Midbrain (tissue), 1 donor: ENCODE measurements at regions not wholly inside any gene's neighbourhood (a gene's known extent, or its start where the extent isn't known, plus 50 kb on each side); places are given as distances from the start of the nearest gene placed in this dataset.

Source experiments
- DNase-seq: peaks from one replicate; lab custom pipeline; 2025; lab: John Stamatoyannopoulos, UW

DNA sequence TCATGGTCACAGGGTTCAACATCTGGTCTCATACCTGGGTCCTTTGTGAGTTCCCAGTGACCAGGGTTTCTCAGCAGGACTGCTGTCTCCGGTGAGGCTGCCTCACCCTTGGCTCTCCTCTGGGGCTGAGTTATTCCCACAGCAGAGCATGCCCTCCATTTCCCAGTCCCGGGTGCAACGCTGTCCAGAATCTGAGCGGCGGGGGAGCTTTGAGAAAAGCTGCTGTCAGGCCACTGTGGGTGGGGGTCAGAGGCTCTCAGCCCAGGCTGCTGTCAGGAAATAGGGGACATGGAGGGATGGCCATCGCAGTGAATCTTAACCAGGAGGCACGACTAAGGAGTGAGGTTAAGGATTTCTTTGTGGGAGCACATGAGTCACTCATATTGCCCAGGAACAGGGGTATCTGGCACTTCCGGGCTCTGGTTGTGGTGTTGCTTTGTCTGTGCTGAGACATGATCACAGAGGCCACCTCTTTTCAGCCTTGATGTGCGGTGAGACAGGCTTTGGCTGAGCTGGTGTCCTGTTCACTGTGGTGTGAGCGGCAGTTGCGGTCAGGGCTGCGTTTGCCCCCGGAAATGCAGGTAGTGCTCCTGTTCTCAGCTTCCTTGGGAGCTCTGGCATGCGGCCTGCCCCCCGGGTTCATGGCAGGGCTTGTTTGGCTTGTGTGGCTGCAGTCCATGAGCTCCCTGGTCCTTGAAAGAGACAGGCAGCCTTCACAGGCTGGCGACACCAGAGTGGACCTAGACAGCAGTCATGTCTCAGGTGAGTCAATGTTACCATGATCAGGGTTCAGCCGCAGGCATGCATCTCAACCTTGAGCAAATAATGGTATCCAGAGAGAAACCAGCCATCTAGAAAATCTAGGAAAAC is 310.7 kb upstream of the MYT1L start:
- DNase-seq: no peak

DNA sequence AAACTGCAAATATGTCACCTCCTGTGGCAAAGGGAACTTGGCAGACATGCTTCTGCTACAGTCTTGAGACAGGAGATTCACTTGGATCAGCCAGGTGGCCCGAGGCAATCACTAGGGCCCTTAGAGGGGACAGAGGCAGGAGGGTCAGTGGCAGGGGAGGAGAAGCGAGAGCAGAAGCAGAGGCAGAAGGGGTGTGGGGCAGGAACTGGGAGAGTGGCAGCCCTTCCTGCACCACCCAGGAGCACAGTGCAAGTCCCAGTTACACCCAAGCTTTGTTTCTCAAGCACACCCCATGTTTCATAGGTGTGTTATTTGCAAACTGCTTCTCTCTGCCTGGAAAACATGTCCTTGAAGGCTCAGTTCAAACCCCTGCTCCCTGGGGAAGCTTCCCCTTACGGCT is 309.7 kb upstream of the MYT1L start:
- DNase-seq: no peak

DNA sequence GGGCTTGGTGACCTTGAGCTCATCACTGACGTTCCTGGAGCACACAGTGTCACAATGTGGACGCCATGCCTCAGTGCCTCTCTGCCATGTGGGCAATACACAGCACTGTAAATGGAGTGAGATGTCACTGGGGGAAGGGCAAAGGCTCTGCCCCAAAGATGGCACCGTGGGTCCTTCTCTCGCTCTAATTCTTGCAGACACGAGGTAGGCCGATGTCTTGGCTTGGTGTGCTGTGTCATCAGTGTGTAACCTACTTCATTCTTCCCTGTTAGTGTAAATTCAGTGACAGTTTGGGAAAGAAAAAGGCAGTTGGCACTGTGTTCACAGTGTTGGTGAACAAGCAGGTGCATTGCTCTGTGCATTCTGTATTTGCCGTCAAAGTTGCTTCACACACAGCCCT is 309.3 kb upstream of the MYT1L start:
- no peak for DNase-seq

DNA sequence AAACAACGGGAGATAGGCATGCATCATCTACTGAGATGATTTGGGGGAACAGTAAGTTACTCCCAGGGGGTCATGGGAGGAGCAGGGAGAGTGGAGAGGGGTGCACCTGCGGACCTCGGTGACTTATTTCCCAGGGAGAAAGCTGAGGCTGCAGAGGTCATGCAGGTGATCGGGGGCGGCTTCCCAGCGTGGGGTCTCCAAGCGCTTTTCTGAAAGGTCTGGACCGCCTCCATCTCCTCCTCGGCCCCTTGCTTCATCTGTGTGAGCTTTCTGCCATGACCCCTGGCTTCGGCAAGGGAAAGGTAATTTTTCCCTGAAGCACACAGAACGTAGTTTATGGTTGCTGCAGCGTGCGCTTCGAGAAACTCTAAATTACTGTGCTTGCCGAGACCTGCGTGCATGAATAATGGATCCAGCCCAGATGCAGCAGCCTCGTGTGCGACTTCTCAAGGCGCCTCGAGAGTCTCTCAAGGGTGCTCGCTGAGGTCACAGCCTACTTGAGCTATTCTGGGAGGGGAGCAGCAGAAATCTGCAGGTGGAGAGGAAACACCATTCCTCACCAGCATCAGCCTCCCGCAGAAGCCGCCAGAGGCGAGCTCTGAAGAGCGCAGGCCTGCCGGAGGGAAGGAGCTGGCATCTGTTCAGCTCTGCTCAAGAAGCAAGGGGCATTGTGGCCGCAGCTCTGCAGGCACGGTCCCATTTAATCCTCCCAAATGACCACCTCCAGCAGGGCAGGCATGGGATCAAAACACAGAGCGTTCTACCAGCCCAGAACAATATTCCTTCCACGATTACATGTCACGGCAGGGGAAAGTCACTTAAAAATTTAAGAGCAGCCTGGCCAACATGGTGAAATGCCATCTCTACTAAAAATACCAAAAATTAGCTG is 308.4 kb upstream of the MYT1L start:
- DNase-seq: no peak

DNA sequence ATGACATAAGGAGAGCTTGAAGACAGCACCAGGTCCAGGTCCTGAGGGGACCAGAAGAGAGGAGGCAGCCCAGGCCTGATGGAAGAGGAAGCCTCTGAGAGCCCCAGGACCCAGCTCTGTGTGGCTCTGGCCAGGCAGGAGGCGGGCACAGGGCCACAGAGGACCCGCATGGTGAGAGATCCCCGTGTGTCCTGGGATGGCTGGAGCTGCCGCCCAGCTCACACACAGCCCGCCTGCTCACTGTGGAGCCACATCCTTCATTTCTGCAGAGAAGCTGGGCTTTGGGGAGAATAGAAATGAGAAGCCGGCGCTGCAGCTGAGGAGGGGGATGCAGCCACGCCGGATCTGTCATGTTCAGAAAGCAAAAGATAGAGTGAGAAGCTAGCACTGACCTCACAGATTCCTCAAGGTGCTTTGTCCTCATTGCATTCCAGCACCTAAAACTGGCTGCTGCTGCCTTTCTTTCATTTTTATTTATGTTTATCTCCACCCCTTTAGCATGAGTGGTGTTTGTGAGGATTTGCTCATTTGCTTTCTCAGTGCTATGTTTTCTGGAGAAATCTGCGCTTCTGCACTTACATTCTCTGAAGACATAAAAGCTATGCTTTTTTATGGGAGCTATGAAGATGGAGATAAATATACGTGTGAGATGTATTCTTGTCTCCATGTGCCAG is 307.6 kb upstream of the MYT1L start:
- no peak for DNase-seq

DNA sequence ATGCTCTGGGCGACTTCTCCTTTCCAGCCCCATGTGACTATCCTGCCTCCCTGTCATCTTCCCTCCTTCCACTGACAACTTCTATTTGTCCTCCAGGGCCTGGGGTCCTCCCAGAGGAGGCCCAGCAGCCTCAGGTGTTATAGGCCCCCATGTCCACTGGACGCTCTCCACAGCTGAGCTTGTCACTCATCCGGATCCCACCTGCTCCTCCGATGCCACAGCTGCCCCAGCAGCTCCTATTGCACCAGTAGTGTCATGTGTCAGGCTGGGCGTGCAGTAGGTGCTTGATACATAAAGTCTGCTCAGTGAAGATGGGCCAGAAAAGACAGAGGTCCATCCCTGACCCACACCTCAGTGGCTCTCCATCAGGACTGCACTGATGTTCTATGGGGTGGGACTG is 305.7 kb upstream of the MYT1L start:
- no peak for DNase-seq

DNA sequence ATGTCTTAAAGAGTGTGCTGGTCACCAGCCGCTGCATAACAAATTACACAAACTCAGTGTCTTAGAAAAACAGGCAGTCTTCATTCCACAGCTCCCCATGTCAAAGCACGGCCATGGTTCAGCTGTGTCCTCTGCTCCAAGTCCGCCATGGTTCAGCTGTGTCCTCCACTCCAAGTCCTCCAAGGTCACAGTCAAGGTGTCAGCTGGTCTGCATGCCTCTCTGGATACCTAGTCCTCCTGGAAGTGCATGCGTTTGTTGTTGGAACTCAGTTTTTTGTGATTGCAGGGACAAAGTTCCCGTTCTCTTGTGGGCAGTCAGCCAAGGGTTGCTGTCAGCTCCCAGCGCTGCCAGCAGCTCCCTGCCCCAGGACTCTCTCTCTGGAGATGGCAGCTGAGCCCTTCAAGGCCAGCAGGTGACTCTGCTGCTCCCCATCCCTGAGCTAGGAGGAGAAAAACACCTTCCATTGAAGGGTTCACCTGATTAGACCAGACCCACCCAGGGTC is 304.0 kb upstream of the MYT1L start:
- DNase-seq: no peak

DNA sequence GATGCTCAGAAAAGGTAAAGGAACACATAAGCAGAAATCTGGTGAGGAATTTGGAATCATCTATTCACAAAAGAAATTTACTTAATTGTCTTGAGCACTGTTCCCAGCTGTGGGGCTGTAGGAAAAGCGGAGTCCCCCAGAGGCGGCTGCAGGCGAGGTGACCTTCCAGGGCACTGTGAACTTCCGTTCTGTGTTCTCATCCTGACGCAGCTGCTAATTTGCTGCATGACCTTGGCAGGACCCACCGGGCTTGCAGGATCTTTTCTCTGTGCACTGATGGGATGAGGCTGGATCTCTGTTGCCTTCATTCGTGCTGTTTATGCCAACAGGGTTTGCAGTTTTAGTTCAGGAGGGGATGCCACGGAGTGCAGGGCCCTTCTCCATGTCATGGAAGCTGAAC is 301.9 kb upstream of the MYT1L start:
- no peak for DNase-seq

DNA sequence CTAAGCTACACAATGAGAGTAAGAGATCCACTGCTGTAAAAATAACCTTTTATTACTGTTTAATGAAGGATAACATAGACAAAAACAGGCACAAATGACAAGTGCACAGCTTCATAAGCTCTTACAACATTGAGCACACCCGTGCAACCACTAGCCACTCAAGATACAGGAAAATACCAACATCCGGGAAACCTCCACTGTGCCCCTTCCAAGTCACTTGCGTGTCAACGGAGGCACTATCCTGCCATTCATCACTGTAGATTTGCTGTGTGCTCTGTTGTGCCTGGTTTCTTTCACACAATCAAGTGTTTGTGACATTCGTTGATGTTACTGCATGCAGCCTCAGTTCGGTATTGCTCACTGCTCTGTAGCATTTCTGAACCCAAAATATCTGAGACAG is 292.9 kb upstream of the MYT1L start:
- peak; percentile 3 for DNase-seq

DNA sequence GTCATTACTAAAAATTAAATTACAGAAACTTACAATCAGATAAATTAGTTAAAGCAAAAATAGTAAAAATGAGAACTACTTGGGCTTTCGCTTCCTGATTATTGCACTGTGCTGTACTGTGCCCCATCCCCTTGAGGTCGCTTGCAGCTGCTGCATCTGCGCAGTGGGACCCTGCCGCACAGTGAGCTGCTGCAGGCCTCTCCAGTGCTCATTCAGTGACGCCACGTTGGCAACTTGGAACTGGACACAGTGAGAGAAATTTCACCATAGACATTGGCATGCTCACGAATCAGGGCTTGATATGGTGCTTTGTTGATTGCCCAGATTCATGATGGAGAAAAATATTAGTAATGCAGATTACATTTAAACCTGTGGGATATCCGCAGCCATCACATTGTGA is 290.8 kb upstream of the MYT1L start:
- DNase-seq: no peak

DNA sequence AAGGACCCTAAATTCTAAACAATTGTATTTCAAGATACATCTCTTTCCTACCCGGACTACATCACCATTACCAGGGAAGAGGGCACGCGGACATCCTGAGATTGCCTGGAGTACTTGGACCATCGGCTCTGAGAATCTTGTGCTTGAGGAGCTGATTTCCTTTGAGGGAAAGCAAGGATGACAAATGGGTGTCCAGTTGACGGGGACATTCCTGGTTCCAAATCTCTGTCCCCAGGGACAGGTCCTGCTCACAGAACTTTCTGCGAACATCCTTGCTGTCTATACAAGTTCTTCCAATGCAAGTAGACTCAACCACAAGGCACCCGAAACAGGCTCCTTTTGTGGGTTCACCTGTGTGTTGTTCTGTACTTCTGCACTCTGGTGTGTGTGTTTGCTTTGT is 289.5 kb upstream of the MYT1L start:
- DNase-seq: no peak

DNA sequence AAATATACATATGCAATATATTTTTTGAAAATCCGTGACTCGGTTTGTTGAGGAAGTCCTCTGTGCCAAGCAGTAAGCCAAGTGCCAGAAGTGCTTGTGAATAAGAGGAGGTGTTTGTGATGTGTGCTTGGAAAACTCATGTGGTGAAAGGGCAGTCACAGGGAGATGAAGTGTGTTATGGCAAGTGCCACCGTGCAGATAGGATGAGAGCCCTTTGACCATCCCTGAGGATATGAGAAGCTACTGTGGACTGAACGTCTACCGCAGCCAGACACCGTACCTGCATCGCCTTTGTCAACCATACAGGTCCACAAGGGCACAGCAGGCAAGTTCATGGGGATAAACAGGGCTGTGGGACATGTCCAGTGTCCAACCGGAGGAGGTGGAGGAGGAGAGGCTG is 288.9 kb upstream of the MYT1L start:
- DNase-seq: no peak

DNA sequence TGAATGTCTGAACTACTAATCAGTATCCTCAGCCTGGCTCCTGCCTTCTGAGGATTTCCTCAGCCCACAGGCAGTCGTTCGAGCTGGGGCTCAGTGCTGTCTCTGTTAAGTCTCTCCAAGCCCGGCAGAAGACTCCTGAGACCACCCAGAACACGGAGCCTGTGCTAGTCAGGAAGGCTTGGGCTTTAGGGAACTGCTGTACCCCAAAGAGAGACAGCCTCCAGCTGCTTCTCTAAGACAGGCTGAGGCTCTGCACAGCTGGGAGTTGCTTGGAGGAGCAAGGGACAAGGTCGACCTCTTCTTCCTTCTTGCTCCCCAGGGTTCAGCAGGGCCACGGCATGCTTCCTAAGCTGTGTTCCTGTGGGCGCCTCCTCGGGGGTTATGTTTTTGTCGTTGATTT is 283.4 kb upstream of the MYT1L start:
- no peak for DNase-seq

DNA sequence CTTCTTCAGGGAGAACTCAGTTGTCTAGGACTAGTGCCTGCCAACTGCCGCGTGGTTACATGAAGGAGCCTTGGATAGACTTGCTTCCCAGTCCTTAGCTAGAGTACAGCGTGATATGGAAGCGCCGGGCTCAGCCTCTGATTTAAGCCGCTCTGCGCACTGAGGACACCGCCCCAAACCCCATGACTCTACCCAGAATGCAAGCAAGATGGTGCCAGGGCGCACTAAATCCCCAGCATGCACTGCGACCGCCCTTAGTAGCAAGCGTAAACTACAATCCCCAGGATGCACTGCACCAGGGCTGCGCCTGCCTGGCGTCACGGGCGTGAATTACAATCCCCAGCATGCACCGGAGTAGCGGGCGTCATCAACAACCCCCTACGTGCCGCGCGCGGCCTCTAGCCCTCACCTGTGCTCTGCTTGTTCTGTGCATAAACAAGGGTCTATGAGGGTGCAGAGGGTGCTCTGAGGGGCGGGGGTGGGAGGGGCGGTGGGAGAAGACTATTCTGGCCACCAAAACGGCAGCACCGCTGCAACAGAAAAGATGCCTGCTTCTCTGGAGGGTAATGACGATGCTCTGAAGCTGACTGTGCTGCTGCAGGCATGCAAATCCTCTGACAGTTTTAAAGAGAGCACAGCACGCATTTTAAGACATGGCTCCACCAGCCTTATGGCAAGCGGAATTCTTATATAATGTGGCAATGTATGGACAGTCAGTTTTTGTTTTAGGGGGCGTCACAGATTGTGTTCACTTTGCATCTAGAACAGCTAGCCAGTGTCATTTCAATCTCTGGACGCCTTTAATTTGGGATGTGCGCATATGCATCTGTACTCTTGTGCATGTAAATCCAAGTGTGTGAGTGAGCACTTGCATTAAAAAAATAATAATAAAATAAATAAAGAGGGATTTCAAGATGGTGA is 282.5 kb upstream of the MYT1L start:
- DNase-seq: peak; percentile 95

DNA sequence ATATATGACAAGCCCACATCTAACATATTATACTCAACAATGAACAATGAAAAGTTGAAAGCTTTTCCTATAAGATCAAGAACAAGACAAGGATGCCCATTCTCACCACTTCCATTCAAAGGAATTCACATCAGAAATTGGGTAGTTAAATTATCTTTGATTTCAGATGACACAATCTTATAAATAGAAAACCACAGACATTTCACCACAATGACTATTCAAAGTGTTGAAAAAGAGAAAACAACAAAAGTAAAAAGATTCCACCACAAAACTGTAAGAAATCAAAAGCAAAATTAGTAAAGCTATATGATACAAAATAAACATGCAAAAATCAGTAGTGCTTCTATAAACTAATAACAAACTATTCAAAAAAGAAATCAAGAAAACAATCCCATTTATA is 279.7 kb upstream of the MYT1L start:
- no peak for DNase-seq

DNA sequence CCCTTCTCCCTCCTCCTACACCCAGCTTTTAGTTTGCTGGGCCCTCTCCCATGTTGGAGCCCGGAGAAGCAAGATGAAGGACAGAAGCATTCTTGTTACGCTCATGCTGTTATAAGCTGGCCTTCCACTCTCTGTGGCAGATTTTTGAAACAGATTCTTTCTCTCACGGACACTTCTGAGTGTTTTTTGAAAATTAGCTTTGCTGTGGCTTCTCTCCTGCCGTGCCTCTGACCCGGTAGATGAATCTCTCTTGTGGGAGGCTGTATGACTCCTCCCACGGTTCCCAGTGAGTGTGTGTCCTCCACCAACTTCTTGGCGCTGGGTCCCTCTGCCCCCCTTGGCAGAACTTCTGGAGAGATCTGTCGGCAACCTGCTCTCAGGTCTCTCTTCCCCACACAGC is 269.3 kb upstream of the MYT1L start:
- DNase-seq: no peak

DNA sequence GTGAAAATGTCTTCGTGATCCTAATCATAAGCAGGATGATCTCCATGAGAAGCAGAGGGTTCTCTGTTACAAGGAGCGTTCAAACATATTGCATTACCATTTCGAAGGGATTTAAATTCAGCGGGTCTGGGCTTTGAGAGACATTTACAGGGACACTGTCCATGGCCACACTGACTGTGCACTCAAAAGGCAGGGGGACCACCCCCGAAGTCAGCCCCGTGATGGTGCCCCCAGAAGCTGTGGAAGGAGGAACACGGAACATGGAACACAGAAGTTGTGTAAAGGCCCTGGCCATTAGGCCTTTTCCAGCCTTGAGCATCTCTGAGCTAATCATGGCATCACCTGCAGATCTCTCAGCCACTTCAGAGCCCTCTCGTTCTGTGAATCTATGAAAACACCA is 268.4 kb upstream of the MYT1L start:
- no peak for DNase-seq

DNA sequence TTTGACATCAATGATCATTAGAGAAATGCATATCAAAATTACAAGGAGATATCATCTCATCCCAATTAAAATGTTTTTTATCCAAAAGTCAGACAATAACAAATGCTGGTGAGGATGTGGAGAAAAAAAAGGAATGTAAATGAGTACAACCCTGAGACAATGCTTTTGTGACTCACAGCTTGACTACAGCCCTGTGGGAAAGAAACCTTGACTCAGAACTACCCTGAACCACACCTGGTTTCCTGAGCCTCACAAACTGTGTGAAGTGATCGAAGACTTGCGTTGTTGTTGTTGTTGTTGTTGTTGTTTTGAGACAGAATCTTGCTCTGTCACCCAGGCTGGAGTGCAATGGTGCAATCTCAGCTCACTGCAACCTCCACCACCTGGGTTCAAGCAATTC is 266.6 kb upstream of the MYT1L start:
- no peak for DNase-seq

DNA sequence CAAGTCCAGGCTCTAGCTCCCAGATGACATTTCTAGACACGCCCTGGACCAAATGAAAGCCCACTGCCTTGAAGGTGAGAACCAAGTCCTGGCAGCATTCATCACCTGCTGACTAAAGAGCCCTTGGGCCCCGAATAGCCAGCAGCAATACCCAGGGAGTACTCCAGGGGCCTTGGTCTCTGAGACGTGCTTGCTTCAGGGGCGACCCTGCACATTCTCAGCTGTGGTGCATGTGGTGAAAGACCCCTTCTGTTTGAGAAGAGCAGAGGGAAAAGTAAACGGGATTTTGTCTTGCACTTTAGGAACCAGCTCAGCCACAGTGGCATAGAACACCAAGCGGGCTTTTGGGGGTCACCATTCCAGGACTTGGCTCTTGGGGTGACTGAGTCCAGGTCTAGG is 260.5 kb upstream of the MYT1L start:
- DNase-seq: no peak

DNA sequence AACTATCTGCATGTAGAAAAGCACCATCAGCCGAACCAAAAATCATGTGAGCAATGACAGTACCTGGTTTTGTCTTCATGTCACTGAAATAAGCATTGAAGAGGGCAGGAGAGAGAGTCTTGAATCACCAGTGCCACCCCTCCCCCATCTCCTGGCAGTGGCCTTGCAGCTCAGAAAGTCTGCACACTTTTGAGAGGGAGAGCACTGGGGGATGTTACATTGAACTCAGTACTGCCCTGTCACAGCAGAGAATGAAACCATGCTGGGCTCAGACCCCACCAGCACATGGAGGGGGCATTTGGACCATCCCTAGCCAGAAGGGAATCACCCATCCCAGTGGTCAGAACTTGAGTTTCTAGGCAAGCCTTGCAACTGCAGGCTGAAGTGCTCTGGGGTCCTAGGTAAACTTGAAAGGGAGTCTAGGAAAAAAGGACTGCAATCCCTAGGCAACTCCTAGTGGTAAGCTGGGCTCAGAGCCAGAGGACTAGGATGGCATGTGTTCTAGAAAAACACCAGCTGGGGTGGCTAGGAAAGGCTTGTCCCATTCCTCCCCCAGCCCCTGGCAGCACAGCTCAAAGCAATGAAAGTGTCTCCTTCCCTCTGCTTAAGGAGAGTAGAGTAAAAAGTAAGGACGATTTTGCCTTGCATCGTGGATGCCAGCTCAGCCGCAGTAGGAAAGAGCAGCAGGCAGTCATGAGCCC is 259.9 kb upstream of the MYT1L start:
- DNase-seq: no peak

DNA sequence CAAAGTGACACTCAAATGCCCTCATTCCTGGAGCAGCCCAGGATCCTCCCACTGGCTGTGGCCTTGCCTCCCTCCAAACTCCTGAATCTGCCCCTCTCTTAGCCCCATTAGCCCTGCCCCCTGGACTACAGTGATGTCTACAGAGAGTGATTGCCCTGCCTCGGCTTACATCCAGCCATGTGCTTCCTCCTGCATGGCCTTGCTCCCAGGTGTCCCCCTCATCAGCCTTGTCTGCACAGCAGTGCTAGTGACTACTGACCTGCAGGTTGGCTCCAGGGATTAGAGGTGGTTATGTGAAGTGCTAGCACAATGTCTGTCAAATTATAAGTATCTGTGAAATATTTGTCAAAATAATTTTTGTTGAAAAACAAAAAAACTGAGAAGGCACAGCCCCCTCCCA is 259.1 kb upstream of the MYT1L start:
- no peak for DNase-seq
